Left lung (tissue), 4 donors: ENCODE measurements at regions not wholly inside any gene's neighbourhood (a gene's known extent, or its start where the extent isn't known, plus 50 kb on each side); places are given as distances from the start of the nearest gene placed in this dataset.

Experiments
- ATAC-seq: fragments of 200-7000 bp; cut with Tn5 transposase; one replicate; pipeline ENCODE4 v1.9.1; 2020; ENCODE audit warnings: moderate library complexity
- DNase-seq, 4 donors: peaks; one replicate each; pipeline ENCODE4 v3.0.0-alpha.2; 2013 to 2020
- H3K27ac ChIP-seq, 2 donors: fragments of 200-600 bp; sonication (generic) in 1 of 2; one replicate each; pipeline versions ENCODE4 v1.5.0 to v1.8.0; 2020 to 2021
- H3K27me3 ChIP-seq, 2 donors: fragments of 200-600 bp; sonication (generic) in 1 of 2; one replicate each; pipeline versions ENCODE4 v1.5.0 to v1.8.0; 2020 to 2021
- H3K36me3 ChIP-seq, 2 donors: fragments of 200-600 bp; sonication (generic) in 1 of 2; one replicate each; pipeline versions ENCODE4 v1.5.0 to v1.8.0; 2020 to 2021
- H3K4me1 ChIP-seq, 2 donors: fragments of 200-600 bp; one replicate each; pipeline ENCODE4 v1.8.0; 2021
- H3K4me3 ChIP-seq, 2 donors: fragments of 200-600 bp; sonication (generic) in 1 of 2; one replicate each; pipeline versions ENCODE4 v1.5.0 to v1.8.0; 2020 to 2021; ENCODE audit warnings: mild to moderate bottlenecking in 1 of 2
- H3K9me3 ChIP-seq, 2 donors: fragments of 200-600 bp; sonication (generic) in 1 of 2; one replicate each; pipeline versions ENCODE4 v1.5.0 to v1.8.0; 2020 to 2021
- intact Hi-C, 2 donors: fragments of 100-400 bp; cut with DNase I; formaldehyde crosslinking; loops; one replicate each; pipeline versions ENCODE4 v1.11.2 to v1.14.2; 2022
- TF ChIP-seq, protein P1 (sequence below), 2 donors: fragments of 200-600 bp; sonication (generic) in 1 of 2; IDR thresholded peaks; one replicate each; pipeline versions ENCODE4 v1.5.0 to v1.8.0; 2021; ENCODE audit warnings: antibody characterized with exemption in 2 of 2
- donor health status: DM: no; HTN: yes; CAD: no.
- donor health status: DM: no; HTN: no; CAD: no.

DNA sequence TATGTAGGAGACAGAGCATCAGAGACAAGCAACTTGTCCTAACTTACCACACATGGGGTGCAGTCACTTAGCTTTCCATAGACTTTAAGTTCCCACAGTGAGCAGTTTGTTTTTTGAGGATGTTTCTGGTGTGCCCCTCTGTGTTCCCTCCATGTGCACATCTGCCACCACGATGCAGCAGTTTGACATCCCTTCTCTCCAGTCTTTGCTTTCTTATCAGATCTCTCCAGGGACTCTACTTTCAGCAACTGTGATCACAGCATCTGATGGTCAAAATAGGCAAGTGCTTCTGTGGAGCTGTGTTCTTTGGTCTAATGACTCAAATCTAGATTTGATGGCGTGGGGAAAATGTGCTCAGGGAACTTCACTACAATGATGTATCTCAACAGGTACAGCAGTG, 96.5 kb upstream of the NAMPT start:
- Histone ChIP-seq H3K4me3 (no peak overlapping the region), H3K36me3 (no peaks in the 10 kb centered on the region), H3K4me1 (peaks cover 0 to 6% of the 10 kb centered on the region in 2 donors), H3K27ac (no peak overlapping the region), H3K27me3 (no peaks in the 10 kb centered on the region), H3K9me3 (no peaks in the 10 kb centered on the region)
- ATAC-seq (no peak), DNase-seq (no peak)
- TF ChIP-seq, protein P1, sequence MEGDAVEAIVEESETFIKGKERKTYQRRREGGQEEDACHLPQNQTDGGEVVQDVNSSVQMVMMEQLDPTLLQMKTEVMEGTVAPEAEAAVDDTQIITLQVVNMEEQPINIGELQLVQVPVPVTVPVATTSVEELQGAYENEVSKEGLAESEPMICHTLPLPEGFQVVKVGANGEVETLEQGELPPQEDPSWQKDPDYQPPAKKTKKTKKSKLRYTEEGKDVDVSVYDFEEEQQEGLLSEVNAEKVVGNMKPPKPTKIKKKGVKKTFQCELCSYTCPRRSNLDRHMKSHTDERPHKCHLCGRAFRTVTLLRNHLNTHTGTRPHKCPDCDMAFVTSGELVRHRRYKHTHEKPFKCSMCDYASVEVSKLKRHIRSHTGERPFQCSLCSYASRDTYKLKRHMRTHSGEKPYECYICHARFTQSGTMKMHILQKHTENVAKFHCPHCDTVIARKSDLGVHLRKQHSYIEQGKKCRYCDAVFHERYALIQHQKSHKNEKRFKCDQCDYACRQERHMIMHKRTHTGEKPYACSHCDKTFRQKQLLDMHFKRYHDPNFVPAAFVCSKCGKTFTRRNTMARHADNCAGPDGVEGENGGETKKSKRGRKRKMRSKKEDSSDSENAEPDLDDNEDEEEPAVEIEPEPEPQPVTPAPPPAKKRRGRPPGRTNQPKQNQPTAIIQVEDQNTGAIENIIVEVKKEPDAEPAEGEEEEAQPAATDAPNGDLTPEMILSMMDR (IDR thresholded peaks at IDR 0.05), result no peak
- intact Hi-C loops, result no loop called here

DNA sequence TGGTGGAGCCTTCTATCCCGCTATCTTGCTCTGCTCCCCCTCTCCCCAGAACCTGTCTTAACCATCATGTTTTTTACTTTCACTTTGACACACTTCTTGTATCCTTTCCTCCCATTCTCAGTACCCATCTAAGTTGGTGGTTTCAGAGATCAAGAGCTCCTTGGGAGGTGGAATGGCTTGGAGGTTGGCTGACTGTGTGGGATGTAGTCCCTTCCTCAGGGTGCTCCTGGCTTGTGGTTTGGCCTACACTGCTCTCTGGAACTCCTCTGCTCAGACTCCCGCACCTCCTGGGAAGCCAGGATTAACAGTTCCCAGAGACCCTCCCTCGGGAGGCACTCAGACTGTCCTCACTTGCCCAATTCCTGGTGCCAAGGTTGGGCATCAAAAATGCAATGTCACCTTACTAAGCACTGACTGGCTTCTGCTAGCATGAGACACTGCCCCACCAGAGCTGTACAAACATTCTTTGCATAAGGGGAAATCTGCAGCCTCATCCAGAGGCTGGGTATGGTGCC, 93.1 kb upstream of the NAMPT start:
- H3K4me3 ChIP-seq, result no peak overlapping the region
- TF ChIP-seq, protein P1 (IDR thresholded peaks at IDR 0.05), result no peak
- H3K9me3 ChIP-seq, result no peaks in the 10 kb centered on the region
- ATAC-seq (no peak), DNase-seq (no peak)
- H3K4me1 ChIP-seq, result peaks cover 0 to 6% of the 10 kb centered on the region in 2 donors
- no peaks in the 10 kb centered on the region for H3K27me3 ChIP-seq
- intact Hi-C loops, result no loop called here
- no peaks in the 10 kb centered on the region for H3K36me3 ChIP-seq
- no peak overlapping the region for H3K27ac ChIP-seq

DNA sequence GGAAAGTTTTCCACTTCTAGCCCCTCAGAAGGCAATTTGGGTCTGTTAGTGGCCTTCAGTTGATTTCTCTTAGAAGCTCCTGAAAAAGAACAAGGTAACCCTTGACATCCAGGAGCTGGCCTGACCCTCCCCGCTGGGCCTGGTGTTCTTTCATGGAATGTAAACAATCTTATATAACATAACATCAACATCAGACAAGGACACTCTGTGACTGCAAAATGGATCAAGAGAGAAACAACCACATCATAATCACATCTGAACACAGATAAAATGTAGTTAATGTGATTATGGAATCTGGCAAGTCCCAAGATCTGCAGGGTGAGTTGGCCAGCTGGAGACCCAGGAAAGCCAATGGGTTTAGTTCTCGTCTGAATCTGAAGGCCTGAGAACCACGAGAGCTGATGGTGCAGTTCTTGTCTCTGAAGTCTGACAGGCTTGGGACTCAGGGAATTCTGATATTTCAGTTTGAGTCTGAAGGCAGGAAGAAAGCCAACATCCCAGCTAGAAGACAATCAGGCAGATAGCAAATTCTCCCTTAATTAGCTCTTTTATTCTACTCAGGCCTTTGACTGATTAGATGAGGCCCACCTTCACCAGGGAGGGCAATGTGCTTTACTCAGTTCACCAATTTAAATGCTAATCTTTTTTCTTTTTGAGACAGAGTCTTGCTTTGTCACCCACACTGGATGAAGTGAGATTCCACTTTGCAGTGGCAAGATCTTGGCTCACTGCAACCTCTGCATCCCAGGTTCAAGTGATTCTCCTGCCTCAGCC, 91.4 kb upstream of the NAMPT start:
- no peak overlapping the region for H3K4me3 ChIP-seq
- no peaks in the 10 kb centered on the region for H3K9me3 ChIP-seq
- ATAC-seq (no peak), DNase-seq (no peak)
- H3K27ac ChIP-seq, result no peak overlapping the region
- H3K4me1 ChIP-seq, result peaks cover 0 to 8% of the 10 kb centered on the region in 2 donors
- intact Hi-C loops, result no loop called here
- TF ChIP-seq, protein P1 (IDR thresholded peaks at IDR 0.05), result no peak
- no peaks in the 10 kb centered on the region for H3K27me3 ChIP-seq
- no peaks in the 10 kb centered on the region for H3K36me3 ChIP-seq

DNA sequence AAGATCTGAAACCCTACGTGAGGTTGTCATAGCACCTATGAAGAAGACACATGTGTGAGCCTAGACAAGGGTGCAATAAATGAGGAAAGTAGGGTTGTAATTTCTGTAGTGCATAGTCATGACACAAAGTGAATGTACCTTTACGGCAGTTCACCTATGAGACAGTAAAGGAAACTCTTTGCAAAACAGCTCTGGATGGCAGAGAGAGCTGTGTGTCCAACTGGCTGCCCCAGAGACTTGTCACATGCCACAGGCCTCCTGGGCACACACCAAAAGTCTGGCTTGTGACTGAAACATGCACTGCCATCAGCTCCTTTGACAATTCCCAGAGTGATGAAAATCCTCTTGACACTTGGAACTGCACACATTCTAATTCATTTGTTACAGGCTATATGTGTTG, 90.7 kb upstream of the NAMPT start:
- no peaks in the 10 kb centered on the region for H3K9me3 ChIP-seq
- H3K27me3 ChIP-seq, result no peaks in the 10 kb centered on the region
- H3K4me3 ChIP-seq, result no peak overlapping the region
- H3K27ac ChIP-seq, result no peak overlapping the region
- TF ChIP-seq, protein P1 (IDR thresholded peaks at IDR 0.05), result no peak
- no peak for DNase-seq
- peaks cover 0 to 10% of the 10 kb centered on the region in 2 donors for H3K4me1 ChIP-seq
- no peaks in the 10 kb centered on the region for H3K36me3 ChIP-seq
- ATAC-seq, result no peak
- intact Hi-C loops, result no loop called here

DNA sequence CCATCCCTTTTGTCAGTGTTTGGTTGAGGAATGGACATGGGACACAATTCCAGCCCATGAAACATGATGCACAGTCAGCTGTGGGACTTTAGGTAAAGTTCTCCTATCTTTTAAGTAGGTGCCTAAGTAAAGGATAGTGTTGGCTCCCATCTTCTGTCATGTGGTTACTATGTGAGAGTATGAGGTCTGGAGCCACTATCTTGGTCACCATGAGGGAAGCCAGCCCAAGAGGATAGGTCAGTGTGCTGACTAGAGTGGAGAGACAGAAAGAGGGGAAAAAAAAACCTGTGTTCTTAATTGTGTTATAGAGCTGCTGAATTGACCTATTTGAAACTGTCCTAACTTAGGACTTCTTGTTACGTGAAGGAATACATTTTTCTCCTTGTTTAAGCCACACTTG, 89.7 kb upstream of the NAMPT start:
- H3K36me3 ChIP-seq, result no peaks in the 10 kb centered on the region
- intact Hi-C loops, result no loop called here
- H3K4me1 ChIP-seq, result peaks cover 0 to 13% of the 10 kb centered on the region in 2 donors
- no peaks in the 10 kb centered on the region for H3K9me3 ChIP-seq
- ATAC-seq (no peak), DNase-seq (no peak)
- no peak overlapping the region for H3K27ac ChIP-seq
- TF ChIP-seq, protein P1 (IDR thresholded peaks at IDR 0.05), result no peak
- H3K4me3 ChIP-seq, result no peak overlapping the region
- no peaks in the 10 kb centered on the region for H3K27me3 ChIP-seq
